ENCODE measurements at regions not wholly inside any gene's neighbourhood (a gene's known extent, or its start where the extent isn't known, plus 50 kb on each side); places are given as distances from the start of the nearest gene placed in this dataset.

- intact Hi-C loops (cut with micrococcal nuclease; ENCODE audit: unreplicated experiment) (no loop called here), in situ Hi-C loops (cut with MboI) (loop anchor here (5.0 kb wide), 1 partner anchor 285 kb away; no protein-coding TSS in a partner anchor)
- H3K36me3 ChIP-seq (ENCODE audit: control insufficient read depth in 2 of 2, insufficient read depth in 2 of 2, low read length in 1 of 2), result no peaks in the 10 kb centered on the region
- no peaks in the 10 kb centered on the region for H3K79me2 ChIP-seq (ENCODE audit: control insufficient read depth, insufficient read depth, low read length)
- ATAC-seq (no peak), FAIRE-seq (no peak), DNase-seq (ENCODE audit: low read depth, low spot score) (no peak)
- H3K4me1 ChIP-seq (ENCODE audit: control insufficient read depth, insufficient read depth, low read length), result no peaks in the 10 kb centered on the region
- no peak overlapping the region for H3K27ac ChIP-seq (ENCODE audit: control insufficient read depth, insufficient read depth)
- no peaks in the 10 kb centered on the region for H3K9me3 ChIP-seq (replicated peaks; ENCODE audit: control insufficient read depth, insufficient read depth, low read length)
- H3K4me2 ChIP-seq (ENCODE audit: control insufficient read depth, insufficient read depth), result no peak overlapping the region
- TF ChIP-seq SMAD1 (IDR thresholded peaks at IDR 0.05; ENCODE audit: low read depth, partially characterized antibody), result no peak
- no peak for TF ChIP-seq ETV6 (conservative IDR thresholded peaks at IDR 0.05 in 1 of 2, IDR thresholded peaks at IDR 0.05 in 1 of 2; ENCODE audit: borderline replicate concordance in 1 of 2, low read depth in 1 of 2)
- no peak for TF ChIP-seq CBFB (IDR thresholded peaks at IDR 0.05; ENCODE audit: low read depth)
- TF ChIP-seq YBX1 (IDR thresholded peaks at IDR 0.05), result no peak
- TF ChIP-seq ZNF24 (IDR thresholded peaks at IDR 0.05), result no peak
- TF ChIP-seq CREB1 (IDR thresholded peaks at IDR 0.05; ENCODE audit: low read depth), result no peak
- TF ChIP-seq HDAC2 (IDR thresholded peaks at IDR 0.05), result no peak
- TF ChIP-seq KAT2A (conservative IDR thresholded peaks at IDR 0.05; ENCODE audit: control insufficient read depth, low read depth, low read length), result no peak
- TF ChIP-seq RFX5 (IDR thresholded peaks at IDR 0.05; ENCODE audit: low read depth, low read length), result no peak
- no peak for TF ChIP-seq POLR2AphosphoS2 (IDR thresholded peaks at IDR 0.05; ENCODE audit: low read depth, low read length)
- no peak for TF ChIP-seq BCLAF1 (IDR thresholded peaks at IDR 0.05)
- TF ChIP-seq HDGF (IDR thresholded peaks at IDR 0.05), result no peak
- no peak for TF ChIP-seq TBL1XR1 (IDR thresholded peaks at IDR 0.05; ENCODE audit: low read depth, low read length)
- TF ChIP-seq, protein P1, sequence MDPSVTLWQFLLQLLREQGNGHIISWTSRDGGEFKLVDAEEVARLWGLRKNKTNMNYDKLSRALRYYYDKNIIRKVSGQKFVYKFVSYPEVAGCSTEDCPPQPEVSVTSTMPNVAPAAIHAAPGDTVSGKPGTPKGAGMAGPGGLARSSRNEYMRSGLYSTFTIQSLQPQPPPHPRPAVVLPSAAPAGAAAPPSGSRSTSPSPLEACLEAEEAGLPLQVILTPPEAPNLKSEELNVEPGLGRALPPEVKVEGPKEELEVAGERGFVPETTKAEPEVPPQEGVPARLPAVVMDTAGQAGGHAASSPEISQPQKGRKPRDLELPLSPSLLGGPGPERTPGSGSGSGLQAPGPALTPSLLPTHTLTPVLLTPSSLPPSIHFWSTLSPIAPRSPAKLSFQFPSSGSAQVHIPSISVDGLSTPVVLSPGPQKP (IDR thresholded peaks at IDR 0.05; ENCODE audit: low read depth, low read length), result no peak
- no peak for TF ChIP-seq RAD21 (IDR thresholded peaks at IDR 0.05; ENCODE audit: insufficient read depth, low read depth, low read length)
- no peak for TF ChIP-seq JUND (IDR thresholded peaks at IDR 0.05; ENCODE audit: low read depth, low read length)
- no peak for TF ChIP-seq CBX3 (IDR thresholded peaks at IDR 0.05; ENCODE audit: borderline replicate concordance, low read depth)
- TF ChIP-seq GABPA (IDR thresholded peaks at IDR 0.05; ENCODE audit: low read depth), result no peak
- TF ChIP-seq, protein P2, sequence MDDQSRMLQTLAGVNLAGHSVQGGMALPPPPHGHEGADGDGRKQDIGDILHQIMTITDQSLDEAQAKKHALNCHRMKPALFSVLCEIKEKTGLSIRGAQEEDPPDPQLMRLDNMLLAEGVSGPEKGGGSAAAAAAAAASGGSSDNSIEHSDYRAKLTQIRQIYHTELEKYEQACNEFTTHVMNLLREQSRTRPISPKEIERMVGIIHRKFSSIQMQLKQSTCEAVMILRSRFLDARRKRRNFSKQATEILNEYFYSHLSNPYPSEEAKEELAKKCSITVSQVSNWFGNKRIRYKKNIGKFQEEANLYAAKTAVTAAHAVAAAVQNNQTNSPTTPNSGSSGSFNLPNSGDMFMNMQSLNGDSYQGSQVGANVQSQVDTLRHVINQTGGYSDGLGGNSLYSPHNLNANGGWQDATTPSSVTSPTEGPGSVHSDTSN (IDR thresholded peaks at IDR 0.05; ENCODE audit: insufficient replicate concordance, low read depth, low read length), result no peak
- CTCF ChIA-PET, result interaction anchor here (1.1 kb wide), 1 partner anchor 284 kb away, joined by 5 read pairs; no protein-coding TSS in a partner anchor
- 43% methylated on average over 22 of the region's 22 CpGs for WGBS (ENCODE audit: insufficient coverage, insufficient replicate concordance, low lambda C conversion rate, missing lambda C conversion rate)
- H3K4me3 ChIP-seq, result no peak overlapping the region
- POLR2A ChIA-PET, result no interaction called here
- no peak overlapping the region for H2AFZ ChIP-seq (ENCODE audit: control insufficient read depth, low read depth, low read length)
- no peaks in the 10 kb centered on the region for H4K20me1 ChIP-seq (ENCODE audit: control insufficient read depth, insufficient read depth)
- H3K27me3 ChIP-seq (replicated peaks in 1 of 2; ENCODE audit: control insufficient read depth in 2 of 2, insufficient read depth in 2 of 2, low read length in 1 of 2), result no peaks in the 10 kb centered on the region
- SMC1A ChIA-PET (ENCODE audit: uncharacterized antibody, unreplicated experiment), result interaction anchor here (0.5 to 0.6 kb wide), 2 partner anchors 82 to 262 kb away, joined by 3 read pairs; no protein-coding TSS in a partner anchor
- RAD21 ChIA-PET (ENCODE audit: unreplicated experiment), result no interaction called here
- H3K9ac ChIP-seq (ENCODE audit: control insufficient read depth, insufficient read depth, low read length), result no peak overlapping the region
- no TSS peak for BruUV-seq (replicated peaks)
Measured at GRCh38 chr11:69912161-69912910, 93.1 kb upstream of the FGF3 start.

All from GM12878 (cell line).